Upper lobe of right lung (tissue), 1 donor: ENCODE measurements at regions not wholly inside any gene's neighbourhood (a gene's known extent, or its start where the extent isn't known, plus 50 kb on each side); places are given as distances from the start of the nearest gene placed in this dataset.

Source experiments
- ATAC-seq: fragments of 200-7000 bp; cut with Tn5 transposase; one replicate; pipeline ENCODE4 v1.9.1; 2020; ENCODE audit warnings: mild to moderate bottlenecking, moderate library complexity
- DNase-seq: peaks from one replicate; pipeline ENCODE4 v3.0.0-alpha.2; 2020
- H3K27ac ChIP-seq: fragments of 200-600 bp; one replicate; pipeline ENCODE4 v1.8.0; 2022
- H3K27me3 ChIP-seq: fragments of 200-600 bp; one replicate; pipeline ENCODE4 v1.8.0; 2022; ENCODE audit warnings: mild to moderate bottlenecking
- H3K36me3 ChIP-seq: fragments of 200-600 bp; one replicate; pipeline ENCODE4 v1.8.0; 2022
- H3K4me1 ChIP-seq: fragments of 200-600 bp; one replicate; pipeline ENCODE4 v1.8.0; 2022
- H3K4me3 ChIP-seq: fragments of 200-600 bp; one replicate; pipeline ENCODE4 v1.8.0; 2022; ENCODE audit warnings: mild to moderate bottlenecking
- H3K9me3 ChIP-seq: fragments of 200-600 bp; one replicate; pipeline ENCODE4 v1.8.0; 2022
- intact Hi-C: fragments of 100-400 bp; cut with DNase I; formaldehyde crosslinking; loops from one replicate; pipeline ENCODE4 v1.11.0; 2022
- TF ChIP-seq, protein P1 (sequence below): fragments of 200-600 bp; IDR thresholded peaks from one replicate; pipeline ENCODE4 v1.8.0; 2022; ENCODE audit warnings: antibody characterized with exemption
- donor health status: DM: no; HTN: yes; CAD: no; lungs with severe emphysema.

- TF ChIP-seq, protein P1, sequence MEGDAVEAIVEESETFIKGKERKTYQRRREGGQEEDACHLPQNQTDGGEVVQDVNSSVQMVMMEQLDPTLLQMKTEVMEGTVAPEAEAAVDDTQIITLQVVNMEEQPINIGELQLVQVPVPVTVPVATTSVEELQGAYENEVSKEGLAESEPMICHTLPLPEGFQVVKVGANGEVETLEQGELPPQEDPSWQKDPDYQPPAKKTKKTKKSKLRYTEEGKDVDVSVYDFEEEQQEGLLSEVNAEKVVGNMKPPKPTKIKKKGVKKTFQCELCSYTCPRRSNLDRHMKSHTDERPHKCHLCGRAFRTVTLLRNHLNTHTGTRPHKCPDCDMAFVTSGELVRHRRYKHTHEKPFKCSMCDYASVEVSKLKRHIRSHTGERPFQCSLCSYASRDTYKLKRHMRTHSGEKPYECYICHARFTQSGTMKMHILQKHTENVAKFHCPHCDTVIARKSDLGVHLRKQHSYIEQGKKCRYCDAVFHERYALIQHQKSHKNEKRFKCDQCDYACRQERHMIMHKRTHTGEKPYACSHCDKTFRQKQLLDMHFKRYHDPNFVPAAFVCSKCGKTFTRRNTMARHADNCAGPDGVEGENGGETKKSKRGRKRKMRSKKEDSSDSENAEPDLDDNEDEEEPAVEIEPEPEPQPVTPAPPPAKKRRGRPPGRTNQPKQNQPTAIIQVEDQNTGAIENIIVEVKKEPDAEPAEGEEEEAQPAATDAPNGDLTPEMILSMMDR = peak; percentile 84
- DNase-seq (no peak), ATAC-seq (peak; percentile 60)
- H3K4me3 ChIP-seq = no peak overlapping the region
- no peaks in the 10 kb centered on the region for H3K27me3 ChIP-seq
- intact Hi-C loops = no loop called here
- H3K36me3 ChIP-seq = no peaks in the 10 kb centered on the region
- no peak overlapping the region for H3K27ac ChIP-seq
- H3K9me3 ChIP-seq = peaks cover 5% of the 10 kb centered on the region
- no peaks in the 10 kb centered on the region for H3K4me1 ChIP-seq
Measured at GRCh38 chr7:18345641-18346234, 149.8 kb upstream of the HDAC9 start.

DNA sequence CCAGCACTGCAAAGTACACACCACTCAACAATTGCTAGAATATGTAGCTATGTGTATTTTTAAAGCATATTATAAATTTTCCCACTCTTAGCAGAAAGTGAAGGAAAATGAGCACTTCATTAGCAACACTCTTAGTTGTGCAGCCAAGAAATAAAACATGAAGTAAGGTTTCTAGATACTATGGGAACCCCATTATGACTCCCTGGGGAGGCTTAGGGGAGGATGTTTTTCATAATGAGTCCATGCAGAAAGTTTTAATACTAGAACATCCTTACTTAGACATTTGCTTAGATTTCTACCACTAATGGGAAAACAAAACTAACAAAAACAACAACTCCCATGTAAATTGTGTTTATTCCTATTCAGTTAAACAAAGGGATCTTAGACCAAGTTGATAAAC is 148.4 kb upstream of the HDAC9 start:
- no peak overlapping the region for H3K27ac ChIP-seq
- no peaks in the 10 kb centered on the region for H3K4me1 ChIP-seq
- H3K4me3 ChIP-seq = no peak overlapping the region
- DNase-seq (no peak), ATAC-seq (no peak)
- intact Hi-C loops = no loop called here
- TF ChIP-seq, protein P1 = no peak
- H3K9me3 ChIP-seq = no peaks in the 10 kb centered on the region
- no peaks in the 10 kb centered on the region for H3K27me3 ChIP-seq
- H3K36me3 ChIP-seq = no peaks in the 10 kb centered on the region

GRCh38 chr7:18350678-18351077 is 144.9 kb upstream of the HDAC9 start:
- no peaks in the 10 kb centered on the region for H3K9me3 ChIP-seq
- H3K36me3 ChIP-seq = no peaks in the 10 kb centered on the region
- intact Hi-C loops = no loop called here
- TF ChIP-seq, protein P1 = no peak
- no peaks in the 10 kb centered on the region for H3K4me1 ChIP-seq
- H3K27ac ChIP-seq = no peak overlapping the region
- no peak overlapping the region for H3K4me3 ChIP-seq
- DNase-seq (no peak), ATAC-seq (no peak)
- H3K27me3 ChIP-seq = no peaks in the 10 kb centered on the region

DNA sequence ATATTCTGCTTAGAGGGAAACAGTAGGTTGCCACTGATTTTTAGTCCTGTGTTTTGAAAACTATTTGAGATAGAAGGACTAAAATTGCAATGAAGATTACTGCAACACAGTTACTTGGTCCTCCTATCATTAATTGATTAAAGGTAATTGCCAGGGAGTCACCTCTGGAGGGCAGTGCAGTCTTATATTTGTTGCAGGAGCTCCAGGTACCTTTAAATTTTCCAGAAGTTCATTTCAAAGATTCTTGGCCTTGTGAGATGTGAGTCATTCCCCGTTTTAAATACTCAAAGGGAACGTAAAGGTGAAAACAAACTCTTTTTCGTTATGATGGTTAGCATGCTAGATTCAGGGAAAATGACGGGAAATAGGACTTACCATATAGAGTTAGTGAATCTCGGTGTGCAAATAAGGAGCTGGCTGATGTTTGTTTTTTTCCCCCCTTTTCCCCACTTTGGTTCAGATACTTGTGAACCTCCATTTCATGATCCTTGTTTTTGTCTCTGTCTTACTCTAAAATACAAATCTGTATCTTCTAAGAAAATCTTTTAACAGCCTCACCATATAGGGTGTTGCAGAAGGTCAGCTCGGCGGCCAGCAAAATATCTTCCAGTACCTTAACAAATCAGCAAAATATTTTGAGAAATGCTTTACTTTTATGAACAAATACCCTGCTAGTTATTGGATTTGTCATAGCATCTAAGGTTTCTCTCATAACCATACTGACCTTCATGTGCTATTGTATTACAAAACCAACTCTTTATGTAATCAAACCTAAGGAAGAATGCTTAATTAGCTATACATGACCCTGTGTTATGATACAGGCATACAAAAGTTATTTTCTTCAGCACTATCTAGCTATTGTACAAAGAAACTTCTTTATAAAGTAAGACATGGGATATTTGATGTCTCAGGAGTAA is 143.0 kb upstream of the HDAC9 start:
- Histone ChIP-seq H3K27ac (no peak overlapping the region), H3K27me3 (no peaks in the 10 kb centered on the region), H3K4me3 (no peak overlapping the region), H3K4me1 (no peaks in the 10 kb centered on the region), H3K36me3 (no peaks in the 10 kb centered on the region), H3K9me3 (no peaks in the 10 kb centered on the region)
- TF ChIP-seq, protein P1 = peak; percentile 60
- ATAC-seq = peak; percentile 75
- intact Hi-C loops = no loop called here
- DNase-seq = no peak

- Histone ChIP-seq H3K4me1 (no peaks in the 10 kb centered on the region), H3K27ac (no peak overlapping the region), H3K36me3 (no peaks in the 10 kb centered on the region), H3K9me3 (no peaks in the 10 kb centered on the region), H3K27me3 (no peaks in the 10 kb centered on the region), H3K4me3 (no peak overlapping the region)
- TF ChIP-seq, protein P1 = no peak
- ATAC-seq (no peak), DNase-seq (no peak)
- intact Hi-C loops = no loop called here
Measured at GRCh38 chr7:18353339-18353738, 142.2 kb upstream of the HDAC9 start.
